ENCODE measurements at regions not wholly inside any gene's neighbourhood (a gene's known extent, or its start where the extent isn't known, plus 50 kb on each side); places are given as distances from the start of the nearest gene placed in this dataset.

DNA sequence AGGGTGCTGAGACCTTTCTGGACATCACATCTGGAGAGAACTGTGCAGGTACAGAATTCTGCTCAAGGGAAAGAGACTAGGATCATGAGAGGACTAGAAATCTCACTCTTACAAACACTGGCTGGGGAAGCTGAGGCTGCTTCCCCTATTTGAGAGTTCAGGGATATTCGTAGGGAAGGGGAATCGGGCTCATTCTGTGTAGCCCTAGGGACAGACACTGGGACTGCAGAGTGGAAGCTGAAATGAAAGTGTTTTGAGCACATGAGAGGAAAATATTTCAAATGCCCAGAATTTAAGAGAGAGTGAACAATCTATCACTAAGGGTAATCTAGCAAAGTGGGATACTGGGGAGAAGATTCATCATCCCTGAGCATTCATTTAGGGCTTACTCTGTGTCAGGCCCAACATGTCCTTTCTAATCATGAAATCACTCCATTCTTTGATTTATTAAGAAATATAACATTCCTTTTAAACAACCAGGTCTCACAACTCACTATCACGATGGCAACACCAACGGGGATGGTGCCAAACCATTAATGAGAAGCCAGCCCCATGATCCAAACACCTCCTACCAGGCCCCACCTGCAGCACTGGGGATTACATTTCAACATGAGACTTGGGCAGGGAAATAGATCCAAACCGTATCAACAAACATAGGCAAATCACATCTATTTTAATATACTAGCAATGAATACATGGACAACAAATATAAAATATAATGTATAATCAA is 63.0 kb downstream of the CPN2 start:
- Histone ChIP-seq H3K4me3 (no peak overlapping the region), H3K27ac (no peak overlapping the region)

Measured in skin epidermis (tissue), 12 donors.